SK-N-SH (cell line): ENCODE measurements at regions not wholly inside any gene's neighbourhood (a gene's known extent, or its start where the extent isn't known, plus 50 kb on each side); places are given as distances from the start of the nearest gene placed in this dataset.

Experiments used
- CTCF ChIA-PET: fragments of 300-600, 350-600 bp; formaldehyde crosslinking; extraction: SDS; loops from one replicate; lab custom pipeline; 2021; lab: Yijun Ruan, JAX
- POLR2A ChIA-PET: fragments of 350-600 bp; sonication (Branson Sonifier 250); formaldehyde crosslinking; extraction: SDS; loops from one replicate; lab custom pipeline; 2020; ENCODE audit warnings: antibody characterized with exemption, inconsistent platforms; lab: Yijun Ruan, JAX
- DNase-seq: peaks from one replicate; pipeline ENCODE4 v3.0.0; 2012
- H2AFZ ChIP-seq: fragments of 200-600 bp; sonication (generic); 2 replicates; pipeline ENCODE4 v1.8.1; 2016; ENCODE audit warnings: antibody characterized with exemption, mild to moderate bottlenecking, low read depth
- H3F3A ChIP-seq: fragments of 200-600 bp; sonication (generic); replicated peaks from 2 replicates; pipeline ENCODE3; 2016; ENCODE audit warnings: antibody characterized with exemption, mild to moderate bottlenecking; ENCODE audit not compliant: insufficient read depth
- H3K27ac ChIP-seq, 2 experiments: fragments of 200-500 bp in 1 of 2; fragments of 200-600 bp in 1 of 2; sonication (Bioruptor generic) in 1 of 2; sonication (generic), shearing (Covaris generic) in 1 of 2; 2 replicates each; pipeline versions ENCODE4 v1.5.1 to v1.6.1; 2014 to 2016; ENCODE audit warnings: low read depth in 2 of 2, inconsistent platforms in 1 of 2, low read length in 1 of 2, mild to moderate bottlenecking in 1 of 2, mixed read lengths in 1 of 2
- H3K27me3 ChIP-seq: fragments of 200-600 bp; sonication (generic), shearing (Covaris generic); 2 replicates; pipeline ENCODE4 v1.6.1; 2016; ENCODE audit warnings: mixed run types; ENCODE audit not compliant: insufficient read depth
- H3K36me3 ChIP-seq, 2 experiments: fragments of 200-500 bp in 1 of 2; fragments of 200-600 bp in 1 of 2; sonication (Bioruptor generic) in 1 of 2; sonication (generic) in 1 of 2; replicated peaks in 1 of 2; 2 replicates each; pipeline versions ENCODE3 to v1.5.1; 2014 to 2016; ENCODE audit warnings: low read length in 1 of 2, mild to moderate bottlenecking in 1 of 2; ENCODE audit not compliant: insufficient read depth in 2 of 2, control insufficient read depth in 1 of 2
- H3K4me1 ChIP-seq, 2 experiments: fragments of 200-500 bp in 1 of 2; fragments of 200-600 bp in 1 of 2; sonication (Bioruptor generic) in 1 of 2; sonication (generic), shearing (Covaris generic) in 1 of 2; 2 replicates each; pipeline versions ENCODE4 v1.5.1 to v1.6.1; 2014 to 2016; ENCODE audit warnings: low read depth in 1 of 2, low read length in 1 of 2, mixed run types in 1 of 2; ENCODE audit not compliant: insufficient read depth in 2 of 2, control insufficient read depth in 1 of 2
- H3K4me2 ChIP-seq: fragments of 200-600 bp; sonication (generic), shearing (Covaris generic); 2 replicates; pipeline ENCODE4 v1.6.1; 2017; ENCODE audit warnings: mixed run types
- H3K4me3 ChIP-seq, 2 experiments: fragments of 200-500 bp in 1 of 2; fragments of 200-600 bp in 1 of 2; sonication (Bioruptor generic) in 1 of 2; sonication (generic), shearing (Covaris generic) in 1 of 2; 2 replicates each; pipeline versions ENCODE4 v1.5.1 to v1.8.1; 2014 to 2016; ENCODE audit warnings: low read depth in 2 of 2, inconsistent platforms in 1 of 2, low read length in 1 of 2, mild to moderate bottlenecking in 1 of 2, mixed read lengths in 1 of 2, moderate library complexity in 1 of 2
- H3K79me2 ChIP-seq: fragments of 200-600 bp; sonication (generic); 2 replicates; pipeline ENCODE4 v1.8.1; 2017; ENCODE audit warnings: mild to moderate bottlenecking; ENCODE audit not compliant: insufficient read depth
- H3K9ac ChIP-seq: fragments of 200-600 bp; sonication (generic); 2 replicates; pipeline ENCODE4 v1.6.1; 2017; ENCODE audit warnings: mixed run types
- H3K9me2 ChIP-seq: fragments of 200-600 bp; sonication (generic); 2 replicates; pipeline ENCODE4 v1.6.1; 2017; ENCODE audit warnings: mixed run types
- H3K9me3 ChIP-seq: fragments of 200-600 bp; sonication (generic); 2 replicates; pipeline ENCODE4 v1.6.1; 2017; ENCODE audit warnings: mixed run types, mild to moderate bottlenecking, moderate library complexity
- H4K20me1 ChIP-seq: fragments of 200-600 bp; sonication (generic); 2 replicates; pipeline ENCODE4 v1.6.1; 2017; ENCODE audit warnings: mild to moderate bottlenecking, mixed run types; ENCODE audit not compliant: insufficient read depth
- CHD2 ChIP-seq: fragments of 150-350 bp; IDR thresholded peaks from 2 replicates; pipeline ENCODE4 v1.6.1; 2018; ENCODE audit warnings: low read length; ENCODE audit not compliant: partially characterized antibody
- EZH2phosphoT487 ChIP-seq: fragments of 200-600 bp; sonication (generic); IDR thresholded peaks from 2 replicates; pipeline ENCODE4 v1.6.1; 2017; ENCODE audit warnings: low read depth, mixed run types, mild to moderate bottlenecking, antibody characterized with exemption, moderate library complexity, borderline replicate concordance
- FOSL2 ChIP-seq: IDR thresholded peaks from 2 replicates; pipeline ENCODE4 v1.4.0; 2012; ENCODE audit warnings: low read depth, mild to moderate bottlenecking, moderate library complexity, borderline replicate concordance
- SMC3 ChIP-seq: IDR thresholded peaks from 2 replicates; pipeline ENCODE4 v1.6.1; 2012; ENCODE audit warnings: low read depth, low read length, improper control_type of control experiment
- YY1 ChIP-seq: IDR thresholded peaks from 2 replicates; pipeline ENCODE4 v1.4.0; 2012; ENCODE audit warnings: low read depth, mild to moderate bottlenecking
- WGBS: methylation state at CpG from one replicate; pipeline ENCODE4 v1.1.6; 2017; ENCODE audit warnings: low lambda C conversion rate; 5-methylcytosine and 5-hydroxymethylcytosine counted together
- TF ChIP-seq, protein P1 (sequence below): IDR thresholded peaks from 2 replicates; pipeline ENCODE4 v1.6.1; 2012; ENCODE audit warnings: mild to moderate bottlenecking, low read depth, low read length, moderate library complexity
- TF ChIP-seq, protein P2 (sequence below): IDR thresholded peaks from 2 replicates; pipeline ENCODE4 v1.4.0; 2012; ENCODE audit warnings: low read depth, borderline replicate concordance
- TF ChIP-seq, protein P3 (sequence below): IDR thresholded peaks from 2 replicates; pipeline ENCODE4 v1.4.0; 2012; ENCODE audit warnings: low read depth
- TF ChIP-seq, protein P4 (sequence below): fragments of 150-350 bp; IDR thresholded peaks from 2 replicates; pipeline ENCODE4 v1.6.1; 2017; ENCODE audit warnings: antibody characterized with exemption, low read length, low read depth, borderline replicate concordance

DNA sequence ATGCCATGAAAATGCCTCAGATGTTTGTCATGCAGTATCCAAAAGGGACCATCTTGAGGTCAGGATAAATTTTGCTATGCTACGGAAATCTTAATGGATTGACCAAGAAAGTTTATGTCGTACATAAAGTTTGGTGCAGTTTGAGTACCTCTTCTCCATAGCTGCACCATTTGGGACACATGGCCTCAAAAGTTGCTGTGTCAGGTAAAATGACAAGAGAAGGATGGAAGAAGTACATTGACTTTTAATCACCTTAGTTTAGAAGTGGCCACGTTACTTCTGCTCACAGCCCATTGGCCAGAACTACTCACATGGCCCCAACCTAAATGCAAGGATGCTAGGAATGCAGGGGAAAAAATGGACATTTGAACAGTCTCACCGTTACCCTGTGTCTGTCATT lies 107.4 kb upstream of the NAMPT start:
- no peaks in the 10 kb centered on the region for H3K4me1 ChIP-seq
- no peaks in the 10 kb centered on the region for H3F3A ChIP-seq
- TF ChIP-seq, protein P1, sequence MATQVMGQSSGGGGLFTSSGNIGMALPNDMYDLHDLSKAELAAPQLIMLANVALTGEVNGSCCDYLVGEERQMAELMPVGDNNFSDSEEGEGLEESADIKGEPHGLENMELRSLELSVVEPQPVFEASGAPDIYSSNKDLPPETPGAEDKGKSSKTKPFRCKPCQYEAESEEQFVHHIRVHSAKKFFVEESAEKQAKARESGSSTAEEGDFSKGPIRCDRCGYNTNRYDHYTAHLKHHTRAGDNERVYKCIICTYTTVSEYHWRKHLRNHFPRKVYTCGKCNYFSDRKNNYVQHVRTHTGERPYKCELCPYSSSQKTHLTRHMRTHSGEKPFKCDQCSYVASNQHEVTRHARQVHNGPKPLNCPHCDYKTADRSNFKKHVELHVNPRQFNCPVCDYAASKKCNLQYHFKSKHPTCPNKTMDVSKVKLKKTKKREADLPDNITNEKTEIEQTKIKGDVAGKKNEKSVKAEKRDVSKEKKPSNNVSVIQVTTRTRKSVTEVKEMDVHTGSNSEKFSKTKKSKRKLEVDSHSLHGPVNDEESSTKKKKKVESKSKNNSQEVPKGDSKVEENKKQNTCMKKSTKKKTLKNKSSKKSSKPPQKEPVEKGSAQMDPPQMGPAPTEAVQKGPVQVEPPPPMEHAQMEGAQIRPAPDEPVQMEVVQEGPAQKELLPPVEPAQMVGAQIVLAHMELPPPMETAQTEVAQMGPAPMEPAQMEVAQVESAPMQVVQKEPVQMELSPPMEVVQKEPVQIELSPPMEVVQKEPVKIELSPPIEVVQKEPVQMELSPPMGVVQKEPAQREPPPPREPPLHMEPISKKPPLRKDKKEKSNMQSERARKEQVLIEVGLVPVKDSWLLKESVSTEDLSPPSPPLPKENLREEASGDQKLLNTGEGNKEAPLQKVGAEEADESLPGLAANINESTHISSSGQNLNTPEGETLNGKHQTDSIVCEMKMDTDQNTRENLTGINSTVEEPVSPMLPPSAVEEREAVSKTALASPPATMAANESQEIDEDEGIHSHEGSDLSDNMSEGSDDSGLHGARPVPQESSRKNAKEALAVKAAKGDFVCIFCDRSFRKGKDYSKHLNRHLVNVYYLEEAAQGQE: no peak
- TF ChIP-seq, protein P2, sequence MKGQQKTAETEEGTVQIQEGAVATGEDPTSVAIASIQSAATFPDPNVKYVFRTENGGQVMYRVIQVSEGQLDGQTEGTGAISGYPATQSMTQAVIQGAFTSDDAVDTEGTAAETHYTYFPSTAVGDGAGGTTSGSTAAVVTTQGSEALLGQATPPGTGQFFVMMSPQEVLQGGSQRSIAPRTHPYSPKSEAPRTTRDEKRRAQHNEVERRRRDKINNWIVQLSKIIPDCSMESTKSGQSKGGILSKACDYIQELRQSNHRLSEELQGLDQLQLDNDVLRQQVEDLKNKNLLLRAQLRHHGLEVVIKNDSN: no peak
- TF ChIP-seq, protein P3, sequence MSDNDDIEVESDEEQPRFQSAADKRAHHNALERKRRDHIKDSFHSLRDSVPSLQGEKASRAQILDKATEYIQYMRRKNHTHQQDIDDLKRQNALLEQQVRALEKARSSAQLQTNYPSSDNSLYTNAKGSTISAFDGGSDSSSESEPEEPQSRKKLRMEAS: no peak
- no peak overlapping the region for H3K4me3 ChIP-seq
- ChIA-PET CTCF (interaction anchor here (1.2 to 3.5 kb wide), 2 partner anchors 12 to 216 kb away, joined by 3 to 16 read pairs; no protein-coding TSS in a partner anchor), POLR2A (no interaction called here)
- no peaks in the 10 kb centered on the region for H3K9me3 ChIP-seq
- WGBS: 84% methylated on average over 4 of the region's 4 CpGs
- no peaks in the 10 kb centered on the region for H3K79me2 ChIP-seq
- H2AFZ ChIP-seq: no peak overlapping the region
- H3K4me2 ChIP-seq: no peak overlapping the region
- no peak overlapping the region for H3K9ac ChIP-seq
- 0 out of 2 replicates have a peak, but pooled peaks cover 3% of the 10 kb centered on the region for H3K9me2 ChIP-seq
- H3K36me3 ChIP-seq: no peaks in the 10 kb centered on the region
- no peak for DNase-seq
- no peak overlapping the region for H3K27ac ChIP-seq
- H4K20me1 ChIP-seq: no peaks in the 10 kb centered on the region
- no peaks in the 10 kb centered on the region for H3K27me3 ChIP-seq

DNA sequence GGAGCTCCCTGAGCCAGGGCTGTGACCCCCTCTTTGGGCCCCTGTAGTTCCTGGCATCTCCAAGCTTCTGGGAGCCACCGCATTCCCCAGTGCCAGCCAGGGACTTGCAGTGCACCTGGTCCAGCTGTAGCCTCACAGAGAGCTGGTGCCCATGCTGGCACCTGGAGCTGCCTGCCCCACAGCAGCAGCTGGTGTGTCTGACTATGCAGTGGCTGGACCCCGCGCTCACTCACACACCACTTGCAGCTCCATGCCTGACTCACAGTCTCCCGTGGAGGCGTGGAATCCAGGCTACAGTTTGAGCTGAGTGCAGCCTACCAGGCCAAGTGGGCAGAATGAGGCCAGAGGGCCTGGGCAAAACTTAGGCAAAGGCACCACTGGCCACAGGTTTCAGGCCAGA lies 102.2 kb upstream of the NAMPT start:
- POLR2A ChIA-PET: no interaction called here
- 82% methylated on average over 5 of the region's 5 CpGs for WGBS
- Histone ChIP-seq H3K9me2 (0 out of 2 replicates have a peak, but pooled peaks cover 3% of the 10 kb centered on the region), H4K20me1 (no peaks in the 10 kb centered on the region), H3K36me3 (no peaks in the 10 kb centered on the region), H3K27ac (no peak overlapping the region)
- DNase-seq: no peak
- TF ChIP-seq FOSL2 (no peak), YY1 (no peak), SMC3 (no peak), CHD2 (no peak), EZH2phosphoT487 (no peak)
- TF ChIP-seq, protein P4, sequence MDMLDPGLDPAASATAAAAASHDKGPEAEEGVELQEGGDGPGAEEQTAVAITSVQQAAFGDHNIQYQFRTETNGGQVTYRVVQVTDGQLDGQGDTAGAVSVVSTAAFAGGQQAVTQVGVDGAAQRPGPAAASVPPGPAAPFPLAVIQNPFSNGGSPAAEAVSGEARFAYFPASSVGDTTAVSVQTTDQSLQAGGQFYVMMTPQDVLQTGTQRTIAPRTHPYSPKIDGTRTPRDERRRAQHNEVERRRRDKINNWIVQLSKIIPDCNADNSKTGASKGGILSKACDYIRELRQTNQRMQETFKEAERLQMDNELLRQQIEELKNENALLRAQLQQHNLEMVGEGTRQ: no peak
- TF ChIP-seq, all 33 proteins: peak for 0
- Histone ChIP-seq H3K79me2 (no peaks in the 10 kb centered on the region), H3F3A (no peaks in the 10 kb centered on the region), H3K9me3 (no peaks in the 10 kb centered on the region), H3K9ac (no peak overlapping the region), H3K27me3 (no peaks in the 10 kb centered on the region; the same call in 1 of the 2 replicates), H3K4me3 (no peak overlapping the region), H2AFZ (no peak overlapping the region), H3K4me2 (no peak overlapping the region), H3K4me1 (no peaks in the 10 kb centered on the region)
- CTCF ChIA-PET: interaction anchor here (1.2 to 2.5 kb wide), 2 partner anchors 11 to 211 kb away, joined by 5 to 9 read pairs; no protein-coding TSS in a partner anchor
